Bronchial epithelial cell (primary cell): ENCODE measurements at regions not wholly inside any gene's neighbourhood (a gene's known extent, or its start where the extent isn't known, plus 50 kb on each side); places are given as distances from the start of the nearest gene placed in this dataset.

Experiments
- DNase-seq: peaks from one replicate; pipeline ENCODE4 v3.0.0-alpha.2; 2010; ENCODE audit warnings: low read depth
- FAIRE-seq: peaks from 2 replicates; lab custom pipeline; 2011; peaks lifted over from hg19 to GRCh38; lab: Jason Lieb, UNC
- H3K27me3 ChIP-seq: 2 replicates; pipeline ENCODE4 v1.5.1; 2011; ENCODE audit warnings: low read length; ENCODE audit not compliant: control insufficient read depth, insufficient read depth
- H3K36me3 ChIP-seq: 2 replicates; pipeline ENCODE4 v1.5.1; 2011; ENCODE audit warnings: low read length; ENCODE audit not compliant: control insufficient read depth, insufficient read depth
- H3K4me3 ChIP-seq: 2 replicates; pipeline ENCODE4 v1.5.1; 2011; ENCODE audit warnings: mild to moderate bottlenecking, low read depth, low read length, control low read depth
- CTCF ChIP-seq: IDR thresholded peaks from 2 replicates; pipeline ENCODE4 v1.5.1; 2011; ENCODE audit warnings: mild to moderate bottlenecking, moderate library complexity, low read length, control low read depth, inconsistent platforms; ENCODE audit not compliant: insufficient read depth, severe bottlenecking

- Histone ChIP-seq H3K27me3 (no peaks in the 10 kb centered on the region), H3K36me3 (no peaks in the 10 kb centered on the region), H3K4me3 (no peak overlapping the region)
- no peak for TF ChIP-seq CTCF
- no peak for DNase-seq
- no peak for FAIRE-seq
Observed at GRCh38 chr10:80968903-80969302, 431.2 kb downstream of the SH2D4B start.

GRCh38 chr10:80971461-80971860 lies 433.8 kb downstream of the SH2D4B start:
- no peaks in the 10 kb centered on the region for H3K36me3 ChIP-seq
- FAIRE-seq (no peak), DNase-seq (no peak)
- H3K27me3 ChIP-seq = no peaks in the 10 kb centered on the region
- H3K4me3 ChIP-seq = no peak overlapping the region
- TF ChIP-seq CTCF = no peak

GRCh38 chr10:80976658-80977057 lies 439.0 kb downstream of the SH2D4B start:
- H3K36me3 ChIP-seq = no peaks in the 10 kb centered on the region
- no peaks in the 10 kb centered on the region for H3K27me3 ChIP-seq
- TF ChIP-seq CTCF = no peak
- FAIRE-seq (no peak), DNase-seq (no peak)
- H3K4me3 ChIP-seq = no peak overlapping the region

GRCh38 chr10:80985102-80985501 lies 447.4 kb downstream of the SH2D4B start:
- no peak for FAIRE-seq

GRCh38 chr10:80986596-80986995 lies 448.9 kb downstream of the SH2D4B start:
- DNase-seq (no peak), FAIRE-seq (no peak)
- Histone ChIP-seq H3K4me3 (no peak overlapping the region), H3K27me3 (no peaks in the 10 kb centered on the region), H3K36me3 (no peaks in the 10 kb centered on the region)
- TF ChIP-seq CTCF = no peak

More at GRCh38 chr10:80985102-80985501, 447.4 kb downstream of the SH2D4B start:
- Histone ChIP-seq H3K27me3 (no peaks in the 10 kb centered on the region), H3K4me3 (no peak overlapping the region), H3K36me3 (no peaks in the 10 kb centered on the region)
- TF ChIP-seq CTCF = no peak
- no peak for DNase-seq

- TF ChIP-seq CTCF = no peak
- no peak overlapping the region for H3K4me3 ChIP-seq
- FAIRE-seq = no peak
- H3K36me3 ChIP-seq = no peaks in the 10 kb centered on the region
- DNase-seq = no peak
- no peaks in the 10 kb centered on the region for H3K27me3 ChIP-seq
Observed at GRCh38 chr10:80988755-80989154, 451.1 kb downstream of the SH2D4B start.
